GM21576 (cell line): ENCODE measurements at regions not wholly inside any gene's neighbourhood (a gene's known extent, or its start where the extent isn't known, plus 50 kb on each side); places are given as distances from the start of the nearest gene placed in this dataset.

Experiments
- ATAC-seq: cut with Tn5 transposase; IDR thresholded peaks from one replicate; pipeline ENCODE4 v1.9.1; 2021; ENCODE audit warnings: mild to moderate bottlenecking, moderate library complexity; ENCODE audit not compliant: unreplicated experiment

DNA sequence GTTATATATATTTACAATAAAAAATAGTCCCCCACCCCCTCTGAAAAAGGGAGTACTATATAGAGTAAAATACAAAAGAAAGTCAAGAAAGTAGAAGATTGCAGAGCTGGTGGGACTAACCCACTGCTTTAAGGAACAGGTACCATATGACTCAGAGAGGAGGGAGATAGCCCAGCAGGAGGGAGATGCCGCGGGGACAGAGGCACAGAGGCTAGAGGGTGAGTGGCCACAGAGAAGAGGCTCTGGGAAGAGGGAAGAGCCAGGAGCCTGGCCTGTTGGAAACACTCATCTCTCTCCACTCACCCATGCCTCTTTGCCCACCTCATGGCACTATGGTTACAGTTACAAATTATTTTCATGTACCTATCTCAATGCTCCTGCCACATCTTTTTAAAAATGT lies 53.6 kb upstream of the LYVE1 start:
- no peak for ATAC-seq

DNA sequence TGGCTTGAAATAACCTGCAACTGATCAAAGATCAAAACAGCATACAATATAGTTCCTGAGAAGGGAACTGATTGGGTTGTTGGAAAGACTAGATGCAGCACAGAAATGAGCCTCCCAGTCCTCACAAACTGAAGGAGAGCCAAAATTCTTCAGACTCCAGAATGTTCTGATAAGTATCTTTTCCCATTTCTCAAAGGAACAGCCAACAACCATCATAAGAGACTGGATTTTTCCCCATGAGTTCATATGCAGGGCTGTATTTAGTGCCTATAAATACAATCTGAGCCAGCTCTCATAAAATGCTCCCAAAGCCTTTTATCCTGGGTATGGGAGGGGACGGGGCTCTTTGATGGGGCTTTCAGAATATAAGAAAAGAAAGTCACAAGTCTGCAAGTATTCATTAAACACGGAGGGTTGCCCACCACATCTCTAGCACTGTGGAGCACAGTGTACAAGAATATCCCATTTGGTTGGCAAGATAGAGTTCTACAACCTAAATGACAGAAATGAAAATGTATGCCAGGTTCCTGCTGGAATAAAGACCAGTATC lies 50.7 kb upstream of the LYVE1 start:
- ATAC-seq, result no peak

GRCh38 chr11:10618490-10618889 lies 50.0 kb upstream of the LYVE1 start:
- ATAC-seq, result no peak
